C4-2B (cell line): ENCODE measurements at regions not wholly inside any gene's neighbourhood (a gene's known extent, or its start where the extent isn't known, plus 50 kb on each side); places are given as distances from the start of the nearest gene placed in this dataset.

Experiments used
- ZFX ChIP-seq: fragments of 450-650 bp; IDR thresholded peaks from 2 replicates; pipeline ENCODE4 v1.6.1; 2017
- TF ChIP-seq, protein P1 (sequence below): fragments of 450-650 bp; conservative IDR thresholded peaks from 2 replicates; pipeline ENCODE4 v1.5.1; 2017; ENCODE audit warnings: mild to moderate bottlenecking

DNA sequence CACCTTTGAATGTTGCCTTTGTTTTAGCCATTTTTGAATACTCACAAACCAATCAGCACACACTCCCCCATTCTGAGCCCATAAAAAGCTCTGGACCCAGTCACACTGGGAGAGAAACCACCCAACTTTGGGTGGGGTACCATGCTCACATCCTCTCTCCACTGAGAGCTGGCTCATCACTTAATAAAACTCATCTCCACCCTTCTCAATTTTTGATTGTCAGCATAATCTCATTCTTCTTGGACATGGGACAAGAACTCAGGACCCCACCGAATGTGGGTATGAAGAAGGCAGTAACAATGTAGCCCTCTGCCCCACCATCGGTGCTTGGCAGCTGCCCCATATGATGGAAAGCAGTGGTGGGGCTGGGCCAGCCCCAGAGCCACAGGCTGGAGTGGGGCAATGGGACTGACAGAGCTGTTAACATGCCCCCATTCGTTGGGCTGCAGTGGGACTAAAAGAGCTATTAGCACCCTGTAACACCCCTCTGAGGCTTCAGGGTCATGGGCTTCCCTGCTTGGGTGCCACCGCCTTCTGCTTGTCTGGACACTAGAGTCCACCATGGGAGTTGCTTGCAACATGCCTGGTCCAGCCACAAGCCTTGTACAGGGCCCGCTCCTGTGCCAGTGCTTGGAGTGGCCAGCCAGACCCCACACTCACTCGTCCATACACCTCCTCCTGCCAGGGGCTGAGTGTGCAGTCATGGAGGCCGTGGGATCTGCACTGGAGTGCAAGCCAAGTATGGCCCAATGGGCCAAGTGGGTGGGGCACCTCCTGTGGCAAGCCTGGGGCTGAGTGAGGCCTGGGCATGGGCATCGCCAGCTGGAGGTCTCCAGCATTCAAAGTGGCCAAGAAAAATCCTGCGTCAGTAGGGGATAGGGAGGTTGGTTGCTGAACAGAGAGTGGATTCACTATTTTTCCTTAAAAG lies 471.1 kb downstream of the TBC1D22A start:
- TF ChIP-seq, protein P1, sequence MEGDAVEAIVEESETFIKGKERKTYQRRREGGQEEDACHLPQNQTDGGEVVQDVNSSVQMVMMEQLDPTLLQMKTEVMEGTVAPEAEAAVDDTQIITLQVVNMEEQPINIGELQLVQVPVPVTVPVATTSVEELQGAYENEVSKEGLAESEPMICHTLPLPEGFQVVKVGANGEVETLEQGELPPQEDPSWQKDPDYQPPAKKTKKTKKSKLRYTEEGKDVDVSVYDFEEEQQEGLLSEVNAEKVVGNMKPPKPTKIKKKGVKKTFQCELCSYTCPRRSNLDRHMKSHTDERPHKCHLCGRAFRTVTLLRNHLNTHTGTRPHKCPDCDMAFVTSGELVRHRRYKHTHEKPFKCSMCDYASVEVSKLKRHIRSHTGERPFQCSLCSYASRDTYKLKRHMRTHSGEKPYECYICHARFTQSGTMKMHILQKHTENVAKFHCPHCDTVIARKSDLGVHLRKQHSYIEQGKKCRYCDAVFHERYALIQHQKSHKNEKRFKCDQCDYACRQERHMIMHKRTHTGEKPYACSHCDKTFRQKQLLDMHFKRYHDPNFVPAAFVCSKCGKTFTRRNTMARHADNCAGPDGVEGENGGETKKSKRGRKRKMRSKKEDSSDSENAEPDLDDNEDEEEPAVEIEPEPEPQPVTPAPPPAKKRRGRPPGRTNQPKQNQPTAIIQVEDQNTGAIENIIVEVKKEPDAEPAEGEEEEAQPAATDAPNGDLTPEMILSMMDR = no peak
- TF ChIP-seq ZFX = no peak
